DND-41 (cell line): ENCODE measurements at regions not wholly inside any gene's neighbourhood (a gene's known extent, or its start where the extent isn't known, plus 50 kb on each side); places are given as distances from the start of the nearest gene placed in this dataset.
"Not testable (repeated sequence)": the region's sequence is repeated elsewhere in the genome, so short reads cannot be mapped to it uniquely, and the experiment has no call there.

Source experiments
- EZH2 ChIP-seq: IDR thresholded peaks from 3 replicates; pipeline ENCODE4 v1.6.1; 2012; ENCODE audit warnings: borderline replicate concordance, low read depth, mild to moderate bottlenecking, moderate library complexity, low read length, inconsistent platforms; ENCODE audit not compliant: severe bottlenecking
- TF ChIP-seq, protein P1 (sequence below): IDR thresholded peaks from 2 replicates; pipeline ENCODE4 v1.5.1; 2012; ENCODE audit warnings: borderline replicate concordance, low read length, moderate library complexity, mild to moderate bottlenecking; ENCODE audit not compliant: poor library complexity, severe bottlenecking; ENCODE audit errors: extremely low read depth

- TF ChIP-seq, protein P1, sequence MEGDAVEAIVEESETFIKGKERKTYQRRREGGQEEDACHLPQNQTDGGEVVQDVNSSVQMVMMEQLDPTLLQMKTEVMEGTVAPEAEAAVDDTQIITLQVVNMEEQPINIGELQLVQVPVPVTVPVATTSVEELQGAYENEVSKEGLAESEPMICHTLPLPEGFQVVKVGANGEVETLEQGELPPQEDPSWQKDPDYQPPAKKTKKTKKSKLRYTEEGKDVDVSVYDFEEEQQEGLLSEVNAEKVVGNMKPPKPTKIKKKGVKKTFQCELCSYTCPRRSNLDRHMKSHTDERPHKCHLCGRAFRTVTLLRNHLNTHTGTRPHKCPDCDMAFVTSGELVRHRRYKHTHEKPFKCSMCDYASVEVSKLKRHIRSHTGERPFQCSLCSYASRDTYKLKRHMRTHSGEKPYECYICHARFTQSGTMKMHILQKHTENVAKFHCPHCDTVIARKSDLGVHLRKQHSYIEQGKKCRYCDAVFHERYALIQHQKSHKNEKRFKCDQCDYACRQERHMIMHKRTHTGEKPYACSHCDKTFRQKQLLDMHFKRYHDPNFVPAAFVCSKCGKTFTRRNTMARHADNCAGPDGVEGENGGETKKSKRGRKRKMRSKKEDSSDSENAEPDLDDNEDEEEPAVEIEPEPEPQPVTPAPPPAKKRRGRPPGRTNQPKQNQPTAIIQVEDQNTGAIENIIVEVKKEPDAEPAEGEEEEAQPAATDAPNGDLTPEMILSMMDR = not testable (repeated sequence)
- TF ChIP-seq EZH2 = not testable (repeated sequence)
Measured at GRCh38 chr9:22181021-22181420, 171.9 kb upstream of the CDKN2B start.
